ENCODE measurements at regions not wholly inside any gene's neighbourhood (a gene's known extent, or its start where the extent isn't known, plus 50 kb on each side); places are given as distances from the start of the nearest gene placed in this dataset.
A peak's percentile ranks its signal among the peaks of the same experiment; 100 is the strongest.

- H3K4me1 ChIP-seq (ENCODE audit: low read depth): no peaks in the 10 kb centered on the region
- H3K36me3 ChIP-seq (ENCODE audit: low read depth): no peaks in the 10 kb centered on the region
- peak in 1 of 3 donors; percentile 29 for DNase-seq
- no peak for ATAC-seq
- intact Hi-C loops (cut with DNase I, micrococcal nuclease): no loop called here
- TF ChIP-seq, protein P1, sequence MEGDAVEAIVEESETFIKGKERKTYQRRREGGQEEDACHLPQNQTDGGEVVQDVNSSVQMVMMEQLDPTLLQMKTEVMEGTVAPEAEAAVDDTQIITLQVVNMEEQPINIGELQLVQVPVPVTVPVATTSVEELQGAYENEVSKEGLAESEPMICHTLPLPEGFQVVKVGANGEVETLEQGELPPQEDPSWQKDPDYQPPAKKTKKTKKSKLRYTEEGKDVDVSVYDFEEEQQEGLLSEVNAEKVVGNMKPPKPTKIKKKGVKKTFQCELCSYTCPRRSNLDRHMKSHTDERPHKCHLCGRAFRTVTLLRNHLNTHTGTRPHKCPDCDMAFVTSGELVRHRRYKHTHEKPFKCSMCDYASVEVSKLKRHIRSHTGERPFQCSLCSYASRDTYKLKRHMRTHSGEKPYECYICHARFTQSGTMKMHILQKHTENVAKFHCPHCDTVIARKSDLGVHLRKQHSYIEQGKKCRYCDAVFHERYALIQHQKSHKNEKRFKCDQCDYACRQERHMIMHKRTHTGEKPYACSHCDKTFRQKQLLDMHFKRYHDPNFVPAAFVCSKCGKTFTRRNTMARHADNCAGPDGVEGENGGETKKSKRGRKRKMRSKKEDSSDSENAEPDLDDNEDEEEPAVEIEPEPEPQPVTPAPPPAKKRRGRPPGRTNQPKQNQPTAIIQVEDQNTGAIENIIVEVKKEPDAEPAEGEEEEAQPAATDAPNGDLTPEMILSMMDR (IDR thresholded peaks at IDR 0.05): no peak
- no peaks in the 10 kb centered on the region for H3K9me3 ChIP-seq
- no peak overlapping the region for H3K4me3 ChIP-seq
Observed at GRCh38 chr22:44574640-44575380, 76.8 kb upstream of the RTL6 start.

- ATAC-seq (peak; percentile 32), DNase-seq (peak in 1 of 3 donors; percentile 30)
- intact Hi-C loops (cut with DNase I, micrococcal nuclease): no loop called here
- no peaks in the 10 kb centered on the region for H3K9me3 ChIP-seq
- no peak overlapping the region for H3K4me3 ChIP-seq
- no peaks in the 10 kb centered on the region for H3K4me1 ChIP-seq (ENCODE audit: low read depth)
- TF ChIP-seq, protein P1 (IDR thresholded peaks at IDR 0.05): no peak
- no peaks in the 10 kb centered on the region for H3K36me3 ChIP-seq (ENCODE audit: low read depth)
Observed at GRCh38 chr22:44574057-44574639, 76.1 kb upstream of the RTL6 start.

DNA sequence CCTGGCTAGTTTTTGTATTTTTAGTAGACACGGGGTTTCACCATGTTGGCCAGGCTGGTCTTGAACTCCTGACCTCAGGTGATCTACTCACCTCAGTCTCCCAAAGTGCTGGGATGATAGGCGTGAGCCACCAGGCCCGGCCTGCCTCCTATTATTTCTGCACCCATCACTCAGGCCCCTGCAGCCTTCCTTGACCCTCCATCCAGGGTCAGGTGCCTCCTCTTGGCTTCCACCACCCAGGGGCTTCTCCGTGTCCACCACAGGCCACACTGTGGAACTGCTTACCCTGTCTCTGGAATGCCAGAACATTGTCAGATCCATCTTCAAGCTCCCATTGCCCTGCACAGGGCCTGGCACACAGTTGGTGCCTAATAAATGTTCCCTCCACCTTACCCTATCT, 75.4 kb upstream of the RTL6 start:
- Histone ChIP-seq H3K9me3 (no peaks in the 10 kb centered on the region), H3K4me1 (ENCODE audit: low read depth) (no peaks in the 10 kb centered on the region), H3K4me3 (no peak overlapping the region), H3K36me3 (ENCODE audit: low read depth) (no peaks in the 10 kb centered on the region)
- intact Hi-C loops (cut with DNase I, micrococcal nuclease): no loop called here
- TF ChIP-seq, protein P1 (IDR thresholded peaks at IDR 0.05): no peak
- ATAC-seq: no peak
- DNase-seq: peak in 1 of 3 donors; percentile 8

DNA sequence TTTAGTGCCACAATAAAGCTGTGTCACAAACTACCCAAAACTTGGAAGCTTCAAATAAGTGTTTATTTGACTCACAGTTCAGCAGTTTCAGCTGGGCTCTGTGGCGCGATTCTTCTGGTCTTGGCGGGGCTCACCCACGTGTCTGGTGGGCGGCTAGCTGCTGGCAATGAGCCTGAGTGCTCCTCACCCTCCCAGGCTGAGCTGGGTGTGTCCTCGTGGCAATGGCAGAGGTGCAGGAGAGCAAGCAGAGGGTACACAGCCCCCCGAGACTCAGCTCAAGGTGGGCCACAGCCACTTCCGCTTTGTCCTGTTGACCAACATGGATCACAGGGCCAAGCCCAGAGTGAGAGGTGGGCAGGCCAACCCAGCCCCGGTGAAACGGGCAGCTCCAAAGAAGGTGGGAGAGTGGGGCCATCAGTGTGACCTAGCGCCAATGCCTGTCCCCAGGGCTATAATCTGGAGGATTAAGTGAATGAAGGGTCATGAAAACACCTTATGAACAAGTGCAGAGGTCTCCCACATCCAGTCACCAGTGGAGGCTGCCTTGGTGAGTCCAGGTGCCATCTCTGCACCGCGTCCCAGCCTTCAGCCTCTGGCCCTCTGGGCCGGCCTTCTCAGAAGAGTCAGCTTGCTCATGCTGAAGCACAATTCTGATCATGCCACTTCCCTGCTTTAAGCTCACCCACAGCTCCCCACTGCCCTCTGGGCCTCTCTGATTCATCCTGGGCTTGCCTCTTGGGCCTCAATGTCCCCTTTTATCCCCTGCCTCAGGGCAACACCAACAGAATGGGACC, 74.6 kb upstream of the RTL6 start:
- DNase-seq (peak in 1 of 3 donors; percentile 31), ATAC-seq (no peak)
- no peaks in the 10 kb centered on the region for H3K9me3 ChIP-seq
- TF ChIP-seq, protein P1 (IDR thresholded peaks at IDR 0.05): no peak
- H3K4me3 ChIP-seq: no peak overlapping the region
- intact Hi-C loops (cut with DNase I, micrococcal nuclease): no loop called here
- no peaks in the 10 kb centered on the region for H3K36me3 ChIP-seq (ENCODE audit: low read depth)
- H3K4me1 ChIP-seq (ENCODE audit: low read depth): no peaks in the 10 kb centered on the region

DNA sequence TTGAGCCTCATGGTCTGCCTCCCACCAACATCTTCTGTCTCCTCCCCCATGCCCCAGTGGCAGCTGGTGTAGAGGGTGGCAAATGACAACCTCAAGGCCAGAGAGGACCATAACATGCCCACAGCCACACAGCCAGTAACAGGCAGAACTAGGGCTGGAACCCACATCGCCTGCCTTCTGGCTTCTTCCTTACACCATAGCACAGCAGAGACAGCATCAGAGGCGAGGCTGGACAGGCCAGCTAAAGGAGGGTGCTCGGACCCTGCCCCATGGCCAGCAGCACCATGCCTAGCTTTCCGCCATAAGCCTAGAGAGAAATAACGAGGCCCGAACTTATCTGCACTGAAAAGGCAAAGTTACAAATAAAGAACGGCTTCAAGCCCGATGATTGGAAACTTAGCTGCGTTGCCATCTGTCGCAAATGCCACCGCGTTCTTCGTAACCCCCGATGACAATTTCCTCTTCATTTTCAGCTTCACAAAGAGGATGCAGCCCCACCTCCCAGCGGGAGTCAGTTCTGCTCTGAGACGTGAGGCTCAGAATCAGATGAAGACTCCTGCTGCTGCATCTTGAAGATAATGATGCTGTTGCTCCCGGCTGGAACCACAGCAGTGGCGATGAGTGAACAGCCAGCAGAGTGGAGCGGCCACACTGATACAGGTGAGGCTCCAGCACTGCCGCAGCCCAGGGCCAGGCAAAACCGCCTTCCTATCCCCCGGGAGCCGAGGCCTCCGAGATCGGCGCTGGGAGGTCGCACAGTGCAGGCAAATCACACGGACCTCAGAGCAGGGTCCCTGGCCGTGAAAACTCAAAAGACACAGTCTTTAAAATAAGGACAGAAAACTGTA, 73.8 kb upstream of the RTL6 start:
- ATAC-seq (no peak), DNase-seq (peak in 1 of 3 donors; percentile 29)
- intact Hi-C loops (cut with DNase I, micrococcal nuclease): no loop called here

More for the DNA sequence above, 73.8 kb upstream of the RTL6 start:
- no peaks in the 10 kb centered on the region for H3K4me1 ChIP-seq (ENCODE audit: low read depth)
- TF ChIP-seq, protein P1 (IDR thresholded peaks at IDR 0.05): no peak
- H3K36me3 ChIP-seq (ENCODE audit: low read depth): no peaks in the 10 kb centered on the region
- H3K9me3 ChIP-seq: no peaks in the 10 kb centered on the region
- H3K4me3 ChIP-seq: no peak overlapping the region
